Cardiac muscle cell (in vitro differentiated cells and primary cell): ENCODE measurements at regions not wholly inside any gene's neighbourhood (a gene's known extent, or its start where the extent isn't known, plus 50 kb on each side); places are given as distances from the start of the nearest gene placed in this dataset.

Source experiments
- DNase-seq, 2 donors: peaks; one replicate each; pipeline versions ENCODE4 v3.0.0 to v3.0.0-alpha.2; 2010 to 2017; ENCODE audit warnings: low read depth in 1 of 2, low spot score in 1 of 2
- H3K27ac ChIP-seq: fragments of 200-600 bp; sonication (generic); 2 replicates; pipeline ENCODE4 v1.5.1; 2016
- H3K27me3 ChIP-seq: fragments of 200-600 bp; sonication (generic); 2 replicates; pipeline ENCODE4 v1.6.0; 2016; ENCODE audit warnings: control low read depth
- H3K36me3 ChIP-seq: fragments of 200-600 bp; sonication (generic); 2 replicates; pipeline ENCODE4 v1.5.1; 2016; ENCODE audit warnings: control low read depth
- H3K4me1 ChIP-seq: fragments of 200-600 bp; sonication (generic); 2 replicates; pipeline ENCODE4 v1.8.1; 2017; ENCODE audit warnings: low read depth, mild to moderate bottlenecking, mixed run types
- H3K4me3 ChIP-seq: fragments of 200-600 bp; sonication (generic); 2 replicates; pipeline ENCODE4 v1.5.1; 2016; ENCODE audit warnings: mild to moderate bottlenecking
- H3K9me3 ChIP-seq: fragments of 200-600 bp; sonication (generic); 2 replicates; pipeline ENCODE4 v1.5.1; 2017; ENCODE audit warnings: low read depth, mild to moderate bottlenecking, control low read depth
- TF ChIP-seq, protein P1 (sequence below): IDR thresholded peaks from 2 replicates; pipeline ENCODE4 v1.5.1; 2012; ENCODE audit warnings: low read depth, mild to moderate bottlenecking, low read length

DNA sequence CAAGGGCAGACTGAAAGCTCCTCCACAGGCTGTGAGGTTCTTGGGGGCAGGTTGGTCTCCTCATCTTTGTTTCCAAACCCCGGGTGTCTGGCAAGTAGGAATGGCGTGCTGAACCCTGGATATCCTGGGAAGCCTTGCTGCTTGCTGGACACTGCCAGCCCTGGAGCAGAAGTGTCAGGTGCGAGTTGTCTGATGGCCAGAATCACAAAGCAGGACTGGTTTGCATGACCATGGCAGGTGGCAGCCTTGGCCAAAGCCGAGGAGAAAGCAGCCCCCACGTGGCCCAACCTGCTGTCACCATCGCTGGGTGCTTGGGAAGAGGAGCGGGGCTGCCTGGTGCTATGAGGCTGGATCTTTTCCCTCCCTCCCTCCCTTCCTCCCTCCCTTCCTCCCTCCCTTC lies 309.5 kb upstream of the HS6ST1 start:
- H3K9me3 ChIP-seq: no peaks in the 10 kb centered on the region
- H3K27ac ChIP-seq: no peak overlapping the region
- H3K4me1 ChIP-seq: no peaks in the 10 kb centered on the region
- no peak overlapping the region for H3K4me3 ChIP-seq
- H3K36me3 ChIP-seq: no peaks in the 10 kb centered on the region
- peaks cover 47% of the 10 kb centered on the region for H3K27me3 ChIP-seq
- TF ChIP-seq, protein P1, sequence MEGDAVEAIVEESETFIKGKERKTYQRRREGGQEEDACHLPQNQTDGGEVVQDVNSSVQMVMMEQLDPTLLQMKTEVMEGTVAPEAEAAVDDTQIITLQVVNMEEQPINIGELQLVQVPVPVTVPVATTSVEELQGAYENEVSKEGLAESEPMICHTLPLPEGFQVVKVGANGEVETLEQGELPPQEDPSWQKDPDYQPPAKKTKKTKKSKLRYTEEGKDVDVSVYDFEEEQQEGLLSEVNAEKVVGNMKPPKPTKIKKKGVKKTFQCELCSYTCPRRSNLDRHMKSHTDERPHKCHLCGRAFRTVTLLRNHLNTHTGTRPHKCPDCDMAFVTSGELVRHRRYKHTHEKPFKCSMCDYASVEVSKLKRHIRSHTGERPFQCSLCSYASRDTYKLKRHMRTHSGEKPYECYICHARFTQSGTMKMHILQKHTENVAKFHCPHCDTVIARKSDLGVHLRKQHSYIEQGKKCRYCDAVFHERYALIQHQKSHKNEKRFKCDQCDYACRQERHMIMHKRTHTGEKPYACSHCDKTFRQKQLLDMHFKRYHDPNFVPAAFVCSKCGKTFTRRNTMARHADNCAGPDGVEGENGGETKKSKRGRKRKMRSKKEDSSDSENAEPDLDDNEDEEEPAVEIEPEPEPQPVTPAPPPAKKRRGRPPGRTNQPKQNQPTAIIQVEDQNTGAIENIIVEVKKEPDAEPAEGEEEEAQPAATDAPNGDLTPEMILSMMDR: no peak
- DNase-seq: no peak

DNA sequence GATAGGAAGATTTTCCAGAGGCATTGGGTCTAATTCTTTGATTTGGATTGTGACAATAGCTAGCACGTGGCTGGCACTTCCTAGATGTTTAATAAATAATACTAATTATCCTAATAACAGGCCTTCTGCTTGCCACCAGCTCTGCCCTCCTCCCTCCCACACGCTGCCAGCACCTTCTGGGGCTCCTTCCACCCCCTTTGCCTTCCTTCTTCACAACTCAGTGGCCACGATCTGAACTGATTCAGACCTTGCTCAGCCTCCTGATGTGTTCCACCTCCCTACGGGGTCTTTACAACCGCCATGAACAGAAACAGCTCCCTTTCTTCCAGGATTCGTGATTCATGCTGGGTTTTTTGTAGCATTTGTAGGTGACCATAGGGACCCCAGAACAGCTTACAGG lies 310.3 kb upstream of the HS6ST1 start:
- no peak for DNase-seq
- TF ChIP-seq, protein P1: no peak

DNA sequence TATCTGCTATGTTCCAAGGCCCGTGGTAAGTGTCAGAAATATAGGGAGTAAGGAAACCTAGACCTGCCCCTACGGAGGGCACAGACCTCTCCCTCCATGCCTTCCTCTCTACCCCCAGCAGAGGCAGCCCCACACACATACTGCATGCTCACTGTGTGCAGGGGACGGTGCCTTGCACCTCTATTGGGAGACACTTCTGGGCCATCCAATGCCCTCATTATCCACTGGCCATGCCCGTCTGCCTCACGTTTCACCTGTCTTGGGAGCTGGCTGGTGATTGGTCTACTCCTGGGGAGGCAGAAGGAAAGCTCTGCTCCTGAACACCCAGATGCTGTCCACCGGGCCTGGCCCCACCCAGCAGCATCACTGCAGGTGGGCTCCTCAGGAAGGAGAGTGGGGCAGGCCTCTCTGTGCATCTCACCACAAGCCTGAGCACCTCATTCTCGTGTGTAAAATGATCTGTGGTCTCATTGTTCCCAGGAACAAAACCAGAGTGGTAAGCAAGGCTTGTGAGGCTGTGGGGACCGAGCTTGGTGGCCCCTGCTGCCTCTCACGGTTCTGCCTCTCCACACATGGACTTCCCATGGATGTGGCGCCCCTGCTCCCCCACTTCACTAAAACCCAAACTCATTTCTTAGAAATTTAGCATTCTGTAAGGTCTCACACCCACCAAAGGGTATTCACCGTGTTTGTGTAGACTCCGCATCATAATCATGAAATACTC lies 312.5 kb upstream of the HS6ST1 start:
- peaks cover 35% of the 10 kb centered on the region for H3K27me3 ChIP-seq
- H3K36me3 ChIP-seq: no peaks in the 10 kb centered on the region
- no peak overlapping the region for H3K4me3 ChIP-seq
- no peaks in the 10 kb centered on the region for H3K9me3 ChIP-seq
- no peak for DNase-seq
- H3K27ac ChIP-seq: no peak overlapping the region
- TF ChIP-seq, protein P1: no peak
- no peaks in the 10 kb centered on the region for H3K4me1 ChIP-seq

More for the DNA sequence above, 310.3 kb upstream of the HS6ST1 start:
- H3K4me1 ChIP-seq: no peaks in the 10 kb centered on the region
- H3K4me3 ChIP-seq: no peak overlapping the region
- H3K36me3 ChIP-seq: no peaks in the 10 kb centered on the region
- H3K27ac ChIP-seq: no peak overlapping the region
- peaks cover 47% of the 10 kb centered on the region for H3K27me3 ChIP-seq
- H3K9me3 ChIP-seq: no peaks in the 10 kb centered on the region

DNA sequence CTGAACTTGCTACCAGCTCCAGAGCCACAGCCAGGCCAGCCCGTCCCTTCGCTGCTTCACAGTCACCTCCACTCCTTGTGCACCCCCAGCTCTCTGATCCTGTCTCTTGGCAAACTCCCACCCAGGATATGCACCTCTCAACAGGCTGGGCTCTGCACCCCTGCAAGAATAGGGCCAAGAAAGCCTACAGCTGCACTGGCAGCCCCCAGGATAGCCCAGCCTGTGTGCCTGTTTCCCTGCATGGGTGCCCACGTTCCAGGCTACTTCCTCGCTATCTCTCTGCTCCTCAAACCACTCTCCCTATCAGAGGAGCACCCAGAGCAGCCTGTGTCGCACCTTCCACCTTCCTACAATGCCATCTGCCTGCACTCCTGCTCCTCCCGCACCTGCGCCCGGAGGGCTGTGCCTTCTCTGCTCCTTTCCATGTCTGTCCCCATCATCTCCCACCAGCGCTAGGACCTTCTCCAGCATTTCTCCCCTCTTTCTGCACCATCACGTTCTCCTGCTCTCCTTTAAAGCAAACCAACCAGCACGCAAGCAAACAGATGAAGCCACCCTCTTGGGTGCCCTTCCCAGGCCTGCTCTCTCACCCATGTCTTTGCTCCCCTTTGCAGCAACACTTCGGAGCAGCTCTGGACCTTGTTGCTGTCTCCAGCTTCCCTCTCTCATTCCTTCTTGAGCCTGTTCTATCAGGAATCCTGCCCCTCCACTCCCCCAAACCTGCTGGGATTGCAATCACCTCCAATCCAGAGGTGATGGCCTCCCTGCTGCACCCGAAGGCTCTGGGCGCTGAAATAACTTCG lies 313.2 kb upstream of the HS6ST1 start:
- Histone ChIP-seq H3K27me3 (peaks cover 33% of the 10 kb centered on the region), H3K4me1 (no peaks in the 10 kb centered on the region), H3K4me3 (no peak overlapping the region), H3K36me3 (no peaks in the 10 kb centered on the region), H3K27ac (no peak overlapping the region), H3K9me3 (no peaks in the 10 kb centered on the region)
- DNase-seq: no peak
- TF ChIP-seq, protein P1: no peak

DNA sequence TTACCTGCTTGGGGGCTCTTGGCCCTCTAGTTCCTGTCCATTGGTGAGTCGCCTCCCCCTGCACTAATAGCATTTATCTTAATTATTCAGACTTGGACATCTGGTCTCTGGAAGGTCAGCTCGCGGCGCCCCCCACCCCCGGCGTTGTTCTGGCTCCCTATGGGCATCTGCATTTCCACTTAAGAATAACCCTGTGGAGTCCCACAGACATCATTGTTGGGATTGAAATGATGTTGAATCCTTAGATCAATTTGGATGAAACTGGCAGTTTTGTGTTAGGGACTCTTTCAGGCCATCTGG lies 313.8 kb upstream of the HS6ST1 start:
- TF ChIP-seq, protein P1: no peak
- Histone ChIP-seq H3K27me3 (peaks cover 27% of the 10 kb centered on the region), H3K4me3 (no peak overlapping the region), H3K9me3 (no peaks in the 10 kb centered on the region), H3K4me1 (no peaks in the 10 kb centered on the region), H3K36me3 (no peaks in the 10 kb centered on the region), H3K27ac (no peak overlapping the region)
- DNase-seq: no peak
